Glutamatergic neuron (in vitro differentiated cells): ENCODE measurements at regions not wholly inside any gene's neighbourhood (a gene's known extent, or its start where the extent isn't known, plus 50 kb on each side); places are given as distances from the start of the nearest gene placed in this dataset.
"Not testable (repeated sequence)": the region's sequence is repeated elsewhere in the genome, so short reads cannot be mapped to it uniquely, and the experiment has no call there.

ENCODE experiments used
- DNase-seq: peaks from one replicate; pipeline ENCODE4 v3.0.0; 2022
- H3K27ac Mint-ChIP-seq: one replicate; pipeline ENCODE4 v1.8.0; 2020; ENCODE audit warnings: mild to moderate bottlenecking, mixed read lengths, inconsistent platforms; ENCODE audit not compliant: unreplicated experiment
- H3K27me3 Mint-ChIP-seq: one replicate; pipeline ENCODE4 v1.8.0; 2020; ENCODE audit warnings: mild to moderate bottlenecking, moderate library complexity, mixed read lengths, inconsistent platforms; ENCODE audit not compliant: unreplicated experiment
- H3K36me3 Mint-ChIP-seq: one replicate; pipeline ENCODE4 v1.8.0; 2020; ENCODE audit warnings: mild to moderate bottlenecking, mixed read lengths, inconsistent platforms; ENCODE audit not compliant: unreplicated experiment
- H3K4me1 Mint-ChIP-seq: one replicate; pipeline ENCODE4 v1.8.0; 2020; ENCODE audit warnings: mild to moderate bottlenecking, low read depth, mixed read lengths, inconsistent platforms; ENCODE audit not compliant: unreplicated experiment
- H3K4me3 Mint-ChIP-seq: one replicate; pipeline ENCODE4 v1.8.0; 2020; ENCODE audit warnings: mild to moderate bottlenecking, mixed read lengths, inconsistent platforms; ENCODE audit not compliant: unreplicated experiment
- H3K9me3 Mint-ChIP-seq: one replicate; pipeline ENCODE4 v1.8.0; 2020; ENCODE audit warnings: mild to moderate bottlenecking, moderate library complexity, mixed read lengths, inconsistent platforms; ENCODE audit not compliant: unreplicated experiment
- CTCF ChIP-seq: fragments of 200-600 bp; sonication (generic); IDR thresholded peaks from one replicate; pipeline ENCODE4 v1.5.0; 2021; ENCODE audit not compliant: partially characterized antibody, unreplicated experiment

GRCh38 chr14:105912641-105913180, 386.3 kb downstream of the TMEM121 start:
- Mint-ChIP-seq H3K27ac (no peak overlapping the region), H3K36me3 (no peaks in the 10 kb centered on the region), H3K27me3 (peaks cover 2% of the 10 kb centered on the region), H3K4me1 (no peaks in the 10 kb centered on the region), H3K9me3 (peaks cover 10% of the 10 kb centered on the region), H3K4me3 (no peak overlapping the region)
- no peak for TF ChIP-seq CTCF
- no peak for DNase-seq

GRCh38 chr14:105913221-105913620, 386.8 kb downstream of the TMEM121 start:
- H3K27me3 Mint-ChIP-seq: no peaks in the 10 kb centered on the region
- no peaks in the 10 kb centered on the region for H3K4me1 Mint-ChIP-seq
- DNase-seq: no peak
- no peaks in the 10 kb centered on the region for H3K36me3 Mint-ChIP-seq
- H3K27ac Mint-ChIP-seq: no peak overlapping the region
- H3K9me3 Mint-ChIP-seq: peaks cover 10% of the 10 kb centered on the region
- H3K4me3 Mint-ChIP-seq: no peak overlapping the region
- TF ChIP-seq CTCF: no peak

GRCh38 chr14:105913861-105914260, 387.5 kb downstream of the TMEM121 start:
- H3K27me3 Mint-ChIP-seq: no peaks in the 10 kb centered on the region
- H3K4me3 Mint-ChIP-seq: no peak overlapping the region
- no peaks in the 10 kb centered on the region for H3K36me3 Mint-ChIP-seq
- peaks cover 10% of the 10 kb centered on the region for H3K9me3 Mint-ChIP-seq
- no peaks in the 10 kb centered on the region for H3K4me1 Mint-ChIP-seq
- no peak overlapping the region for H3K27ac Mint-ChIP-seq
- no peak for DNase-seq
- TF ChIP-seq CTCF: no peak

- H3K4me1 Mint-ChIP-seq, H3K4me3 Mint-ChIP-seq, H3K36me3 Mint-ChIP-seq, H3K27me3 Mint-ChIP-seq, H3K27ac Mint-ChIP-seq, H3K9me3 Mint-ChIP-seq, DNase-seq: not testable (repeated sequence)
These were observed 387.9 kb downstream of the TMEM121 start for GRCh38 chr14:105914281-105914680.

- H3K9me3 Mint-ChIP-seq: peaks cover 11% of the 10 kb centered on the region
- no peak overlapping the region for H3K27ac Mint-ChIP-seq
- H3K4me1 Mint-ChIP-seq: no peaks in the 10 kb centered on the region
- no peaks in the 10 kb centered on the region for H3K36me3 Mint-ChIP-seq
- DNase-seq: no peak
- TF ChIP-seq CTCF: no peak
- peaks cover 1% of the 10 kb centered on the region for H3K27me3 Mint-ChIP-seq
- no peak overlapping the region for H3K4me3 Mint-ChIP-seq
These were observed 388.5 kb downstream of the TMEM121 start for GRCh38 chr14:105914738-105915385.

- peaks cover 15% of the 10 kb centered on the region for H3K9me3 Mint-ChIP-seq
- not testable (repeated sequence) for H3K27ac Mint-ChIP-seq, H3K4me1 Mint-ChIP-seq, H3K36me3 Mint-ChIP-seq, H3K4me3 Mint-ChIP-seq, H3K27me3 Mint-ChIP-seq, DNase-seq
These were observed 389.2 kb downstream of the TMEM121 start for GRCh38 chr14:105915546-105915945.

GRCh38 chr14:105917136-105917932, 391.0 kb downstream of the TMEM121 start:
- H3K4me1 Mint-ChIP-seq, H3K36me3 Mint-ChIP-seq, H3K27me3 Mint-ChIP-seq, H3K4me3 Mint-ChIP-seq, DNase-seq, H3K27ac Mint-ChIP-seq: not testable (repeated sequence)
- H3K9me3 Mint-ChIP-seq: peaks cover 19% of the 10 kb centered on the region
